ENCODE measurements at regions not wholly inside any gene's neighbourhood (a gene's known extent, or its start where the extent isn't known, plus 50 kb on each side); places are given as distances from the start of the nearest gene placed in this dataset.

GRCh38 chr15:80308002-80308401 is 56.0 kb upstream of the CTXND1 start:
- DNase-seq: no peak

- peak; percentile 19 to 40 for DNase-seq
Measured at GRCh38 chr15:80309769-80310384, 57.9 kb upstream of the CTXND1 start.

- no peak for DNase-seq
Measured at GRCh38 chr15:80310776-80311175, 58.8 kb upstream of the CTXND1 start.

GRCh38 chr15:80315289-80315987 is 63.4 kb upstream of the CTXND1 start:
- no peak for DNase-seq

GRCh38 chr15:80317389-80318182 is 65.6 kb upstream of the CTXND1 start:
- no peak for DNase-seq

GRCh38 chr15:80321853-80322252 is 69.8 kb upstream of the CTXND1 start:
- DNase-seq: no peak

GRCh38 chr15:80323285-80323684 is 71.3 kb upstream of the CTXND1 start:
- DNase-seq: no peak

GRCh38 chr15:80324545-80325080 is 72.6 kb upstream of the CTXND1 start:
- DNase-seq: no peak

GRCh38 chr15:80325206-80325605 is 73.2 kb upstream of the CTXND1 start:
- no peak for DNase-seq

GRCh38 chr15:80326270-80326669 is 74.3 kb upstream of the CTXND1 start:
- DNase-seq: no peak

GRCh38 chr15:80328496-80328895 is 75.7 kb upstream of the ARNT2 start:
- no peak for DNase-seq

- no peak for DNase-seq
Measured at GRCh38 chr15:80331886-80332406, 72.2 kb upstream of the ARNT2 start.

GRCh38 chr15:80333261-80333660 is 70.9 kb upstream of the ARNT2 start:
- DNase-seq: no peak

GRCh38 chr15:80334521-80334920 is 69.7 kb upstream of the ARNT2 start:
- DNase-seq: no peak

- no peak for DNase-seq
Measured at GRCh38 chr15:80339601-80340000, 64.6 kb upstream of the ARNT2 start.

GRCh38 chr15:80342148-80342547 is 62.0 kb upstream of the ARNT2 start:
- no peak for DNase-seq

- no peak for DNase-seq
Measured at GRCh38 chr15:80343554-80343992, 60.6 kb upstream of the ARNT2 start.

- no peak for DNase-seq
Measured at GRCh38 chr15:80350941-80351610, 53.1 kb upstream of the ARNT2 start.

Data from NCI-H2081 (cell line).